HepG2 (cell line): ENCODE measurements at regions not wholly inside any gene's neighbourhood (a gene's known extent, or its start where the extent isn't known, plus 50 kb on each side); places are given as distances from the start of the nearest gene placed in this dataset.

Experiments used
- ATAC-seq: fragments of 200-7000 bp; cut with Tn5 transposase; 3 replicates; pipeline ENCODE4 v1.9.1; 2020; ENCODE audit warnings: mild to moderate bottlenecking, moderate library complexity
- BruUV-seq: library from RNA; stranded (reverse); fragments of 400-500 nt; replicated peaks from 2 replicates; lab custom pipeline; 2021; lab: Mats Ljungman, UMichigan
- CTCF ChIA-PET: fragments of 300-600 bp; formaldehyde crosslinking; extraction: SDS; loops from one replicate; lab custom pipeline; 2021; ENCODE audit warnings: low total read pairs, inconsistent platforms, low intra/inter-chr PET ratio; lab: Yijun Ruan, JAX
- POLR2A ChIA-PET: fragments of 350-600 bp; sonication (Branson Sonifier 250); formaldehyde crosslinking; loops from one replicate; lab custom pipeline; 2020; ENCODE audit warnings: antibody characterized with exemption, inconsistent platforms; lab: Yijun Ruan, JAX
- DNase-seq: peaks from one replicate; pipeline ENCODE4 v3.0.0-alpha.2; 2015; ENCODE audit warnings: low spot score
- FAIRE-seq: peaks from 3 replicates; lab custom pipeline; 2011; peaks lifted over from hg19 to GRCh38; lab: Jason Lieb, UNC
- H2AFZ ChIP-seq: one replicate; pipeline ENCODE4 v1.6.1; 2011; ENCODE audit warnings: low read length, inconsistent platforms
- H3K27ac ChIP-seq: fragments of 300-600 bp; 3 replicates; pipeline ENCODE4 v1.8.0; 2011; ENCODE audit warnings: mixed run types, mild to moderate bottlenecking, mixed read lengths, low read length, inconsistent platforms; ENCODE audit not compliant: insufficient read depth; ENCODE audit errors: extremely low read length
- H3K27me3 ChIP-seq, 2 experiments: fragments of 200-600 bp in 1 of 2; 2 replicates in 1 of 2; 3 replicates in 1 of 2; pipeline versions ENCODE4 v1.6.0 to v1.8.0; 2011; ENCODE audit warnings: low read length in 2 of 2, mild to moderate bottlenecking in 2 of 2, moderate library complexity in 2 of 2, inconsistent platforms in 1 of 2; ENCODE audit not compliant: insufficient read depth in 2 of 2, control insufficient read depth in 1 of 2
- H3K36me3 ChIP-seq, 2 experiments: fragments of 200-600 bp in 1 of 2; replicated peaks in 1 of 2; 2 replicates in 1 of 2; 3 replicates in 1 of 2; pipeline versions ENCODE4 v1.5.1 to v1.8.0; 2011; ENCODE audit warnings: low read length in 2 of 2, inconsistent platforms in 1 of 2; ENCODE audit not compliant: insufficient read depth in 2 of 2, control insufficient read depth in 1 of 2
- H3K4me1 ChIP-seq: 2 replicates; pipeline ENCODE4 v1.5.1; 2012; ENCODE audit warnings: low read length, inconsistent platforms; ENCODE audit not compliant: insufficient read depth
- H3K4me2 ChIP-seq: 2 replicates; pipeline ENCODE4 v1.6.0; 2011; ENCODE audit warnings: low read depth, low read length, inconsistent platforms
- H3K4me3 ChIP-seq, 3 experiments: fragments of 200-600 bp in 1 of 3; sonication (generic), shearing (Covaris generic) in 1 of 3; replicated peaks in 1 of 3; 2 replicates each; pipeline ENCODE4 v1.5.1; 2011 to 2016; ENCODE audit warnings: low read length in 3 of 3, inconsistent platforms in 2 of 3, low read depth in 2 of 3, mild to moderate bottlenecking in 2 of 3, control low read depth in 1 of 3, mixed read lengths in 1 of 3; ENCODE audit not compliant: insufficient read depth in 1 of 3
- H3K79me2 ChIP-seq: one replicate; pipeline ENCODE4 v1.6.1; 2011; ENCODE audit warnings: low read length, inconsistent platforms; ENCODE audit not compliant: insufficient read depth
- H3K9ac ChIP-seq: 2 replicates; pipeline ENCODE4 v1.6.0; 2011; ENCODE audit warnings: mild to moderate bottlenecking, low read depth, low read length, inconsistent platforms; ENCODE audit not compliant: insufficient read depth
- H3K9me3 ChIP-seq: 2 replicates; pipeline ENCODE4 v1.5.1; 2012; ENCODE audit warnings: mild to moderate bottlenecking, low read length
- H4K20me1 ChIP-seq: 2 replicates; pipeline ENCODE4 v1.6.0; 2011; ENCODE audit warnings: inconsistent platforms, mild to moderate bottlenecking, low read length, moderate library complexity; ENCODE audit not compliant: insufficient read depth
- DZIP1 ChIP-seq: sonication (generic); formaldehyde crosslinking; IDR thresholded peaks from 2 replicates; pipeline ENCODE4 v1.5.0; 2020; ENCODE audit warnings: mild to moderate bottlenecking, missing genetic modification reagents
- GLI4 ChIP-seq: sonication (generic); formaldehyde crosslinking; IDR thresholded peaks from 2 replicates; pipeline ENCODE4 v1.5.1; 2020; ENCODE audit warnings: missing genetic modification reagents, mild to moderate bottlenecking, moderate library complexity, borderline replicate concordance
- KLF11 ChIP-seq: IDR thresholded peaks from 2 replicates; pipeline ENCODE4 v1.6.1; 2016; ENCODE audit warnings: missing compliant biosample characterization
- MXI1 ChIP-seq: IDR thresholded peaks from 3 replicates; pipeline ENCODE4 v1.6.1; 2012; ENCODE audit warnings: low read depth, low read length, inconsistent platforms, borderline replicate concordance
- REXO4 ChIP-seq: sonication (generic); formaldehyde crosslinking; IDR thresholded peaks from 2 replicates; pipeline ENCODE4 v1.8.0; 2022; ENCODE audit warnings: missing genetic modification reagents, mild to moderate bottlenecking, borderline replicate concordance
- RFX5 ChIP-seq: IDR thresholded peaks from 2 replicates; pipeline ENCODE4 v1.6.1; 2011; ENCODE audit warnings: low read depth, low read length, improper control_type of control experiment
- SIX4 ChIP-seq: sonication (generic); formaldehyde crosslinking; IDR thresholded peaks from 2 replicates; pipeline ENCODE4 v1.4.0; 2020; ENCODE audit warnings: missing genetic modification reagents
- ZNF550 ChIP-seq: sonication (generic); formaldehyde crosslinking; IDR thresholded peaks from 2 replicates; pipeline ENCODE4 v1.4.0; 2020; ENCODE audit warnings: mild to moderate bottlenecking, missing genetic modification reagents, borderline replicate concordance
- ZNF607 ChIP-seq: sonication (generic); formaldehyde crosslinking; IDR thresholded peaks from 2 replicates; pipeline ENCODE4 v1.5.1; 2020; ENCODE audit warnings: missing genetic modification reagents, mild to moderate bottlenecking, borderline replicate concordance
- ZNF75D ChIP-seq: sonication (generic); formaldehyde crosslinking; IDR thresholded peaks from 2 replicates; pipeline ENCODE4 v1.8.1; 2023; ENCODE audit warnings: missing genetic modification reagents, mild to moderate bottlenecking, borderline replicate concordance
- WGBS: methylation state at CpG from one replicate; pipeline ENCODE4 v1.1.6; 2017; ENCODE audit warnings: low lambda C conversion rate; 5-methylcytosine and 5-hydroxymethylcytosine counted together
- in situ Hi-C: cut with HindIII; loops from 2 replicates; pipeline ENCODE4 v1.10.0; 2017; ENCODE audit warnings: low pct_unique_long_range_greater_than_20kb; ENCODE audit not compliant: extremely low pct_ligation_motif_present
- intact Hi-C: fragments of 100-400 bp; cut with micrococcal nuclease; formaldehyde crosslinking; loops from one replicate; pipeline ENCODE4 v1.10.0; 2022; ENCODE audit not compliant: unreplicated experiment

- Histone ChIP-seq H3K9me3 (no peaks in the 10 kb centered on the region), H3K27me3 (no peaks in the 10 kb centered on the region; a peak in 1 of 5 replicates), H4K20me1 (no peaks in the 10 kb centered on the region), H3K79me2 (no peaks in the 10 kb centered on the region), H3K4me1 (no peaks in the 10 kb centered on the region), H3K27ac (no peak overlapping the region), H3K36me3 (no peaks in the 10 kb centered on the region), H3K4me2 (peak overlapping the region; percentile 43), H2AFZ (peak overlapping the region; percentile 83), H3K4me3 (peak overlapping the region in 2 of 3 experiments; percentile 5 to 14; a peak in 1 of 6 replicates), H3K9ac (no peak overlapping the region; the same call in 1 of the 2 replicates)
- WGBS = 5% methylated on average over 7 of the region's 7 CpGs
- ATAC-seq = peak; percentile 69
- ChIA-PET POLR2A (no interaction called here), CTCF (no interaction called here)
- no TSS peak for BruUV-seq
- TF ChIP-seq ZNF550 (CRISPR knock-in tag) (no peak), ZNF75D (no peak), GLI4 (CRISPR knock-in tag) (no peak), RFX5 (0 out of 2 replicates have a peak, but pooled peaks have one; percentile 35), REXO4 (CRISPR knock-in tag) (no peak)
- DNase-seq = no peak
- FAIRE-seq = no peak
- in situ Hi-C loops (no loop called here), intact Hi-C loops (loop anchor here (5.0 kb wide), 1 partner anchor 1353 kb away; no protein-coding TSS in a partner anchor)
Measured at GRCh38 chr6:139839506-139840156, 465.2 kb upstream of the CITED2 start.

GRCh38 chr6:139834232-139834631 lies 459.8 kb upstream of the CITED2 start:
- 30% methylated on average over 5 of the region's 5 CpGs for WGBS
- H3K79me2 ChIP-seq = no peaks in the 10 kb centered on the region
- no peak overlapping the region for H3K4me3 ChIP-seq
- no peak overlapping the region for H3K27ac ChIP-seq
- CTCF ChIA-PET = no interaction called here
- TF ChIP-seq RFX5 (no peak), DZIP1 (CRISPR knock-in tag) (no peak), SIX4 (CRISPR knock-in tag) (no peak), KLF11 (CRISPR knock-in tag) (no peak), ZNF607 (no peak), MXI1 (no peak)
- no peaks in the 10 kb centered on the region for H3K9me3 ChIP-seq
- no peaks in the 10 kb centered on the region for H3K4me1 ChIP-seq
- BruUV-seq = no TSS peak
- intact Hi-C loops = no loop called here
- H3K27me3 ChIP-seq = no peaks in the 10 kb centered on the region; a peak in 1 of 5 replicates
- H3K9ac ChIP-seq = no peak overlapping the region
- H2AFZ ChIP-seq = no peak overlapping the region
- no peak for ATAC-seq
- no peaks in the 10 kb centered on the region for H4K20me1 ChIP-seq
- no peak for DNase-seq
- POLR2A ChIA-PET = no interaction called here
- in situ Hi-C loops = no loop called here
- no peak for FAIRE-seq
- no peak overlapping the region for H3K4me2 ChIP-seq
- H3K36me3 ChIP-seq = no peaks in the 10 kb centered on the region
